Immature natural killer cell (primary cell): ENCODE measurements at regions not wholly inside any gene's neighbourhood (a gene's known extent, or its start where the extent isn't known, plus 50 kb on each side); places are given as distances from the start of the nearest gene placed in this dataset.

ENCODE experiments used
- DNase-seq, 3 donors: peaks; one replicate each; pipeline ENCODE4 v3.0.0; 2022; ENCODE audit warnings: mixed read lengths in 1 of 3
- H3K27ac Mint-ChIP-seq, 6 donors: one replicate each; pipeline ENCODE4 v1.8.0; 2020; ENCODE audit warnings: mixed read lengths in 6 of 6, mild to moderate bottlenecking in 5 of 6, inconsistent platforms in 4 of 6, moderate library complexity in 3 of 6
- H3K27me3 Mint-ChIP-seq, 3 donors: one replicate each; pipeline ENCODE4 v1.8.0; 2020 to 2021; ENCODE audit warnings: low read depth in 3 of 3, mild to moderate bottlenecking in 3 of 3, mixed read lengths in 3 of 3, moderate library complexity in 3 of 3, inconsistent platforms in 1 of 3
- H3K36me3 Mint-ChIP-seq, 3 donors: one replicate each; pipeline ENCODE4 v1.8.0; 2020; ENCODE audit warnings: mixed read lengths in 3 of 3, inconsistent platforms in 2 of 3, mild to moderate bottlenecking in 2 of 3
- H3K4me1 Mint-ChIP-seq, 2 donors: one replicate each; pipeline ENCODE4 v1.8.0; 2020; ENCODE audit warnings: inconsistent platforms in 2 of 2, mild to moderate bottlenecking in 2 of 2, mixed read lengths in 2 of 2, moderate library complexity in 1 of 2
- H3K4me3 Mint-ChIP-seq, 5 donors: one replicate each; pipeline ENCODE4 v1.8.0; 2020; ENCODE audit warnings: mild to moderate bottlenecking in 5 of 5, mixed read lengths in 5 of 5, inconsistent platforms in 3 of 5, moderate library complexity in 3 of 5
- H3K9me3 Mint-ChIP-seq, 6 donors: one replicate each; pipeline ENCODE4 v1.8.0; 2020; ENCODE audit warnings: mild to moderate bottlenecking in 6 of 6, mixed read lengths in 6 of 6, inconsistent platforms in 4 of 6, moderate library complexity in 3 of 6

DNA sequence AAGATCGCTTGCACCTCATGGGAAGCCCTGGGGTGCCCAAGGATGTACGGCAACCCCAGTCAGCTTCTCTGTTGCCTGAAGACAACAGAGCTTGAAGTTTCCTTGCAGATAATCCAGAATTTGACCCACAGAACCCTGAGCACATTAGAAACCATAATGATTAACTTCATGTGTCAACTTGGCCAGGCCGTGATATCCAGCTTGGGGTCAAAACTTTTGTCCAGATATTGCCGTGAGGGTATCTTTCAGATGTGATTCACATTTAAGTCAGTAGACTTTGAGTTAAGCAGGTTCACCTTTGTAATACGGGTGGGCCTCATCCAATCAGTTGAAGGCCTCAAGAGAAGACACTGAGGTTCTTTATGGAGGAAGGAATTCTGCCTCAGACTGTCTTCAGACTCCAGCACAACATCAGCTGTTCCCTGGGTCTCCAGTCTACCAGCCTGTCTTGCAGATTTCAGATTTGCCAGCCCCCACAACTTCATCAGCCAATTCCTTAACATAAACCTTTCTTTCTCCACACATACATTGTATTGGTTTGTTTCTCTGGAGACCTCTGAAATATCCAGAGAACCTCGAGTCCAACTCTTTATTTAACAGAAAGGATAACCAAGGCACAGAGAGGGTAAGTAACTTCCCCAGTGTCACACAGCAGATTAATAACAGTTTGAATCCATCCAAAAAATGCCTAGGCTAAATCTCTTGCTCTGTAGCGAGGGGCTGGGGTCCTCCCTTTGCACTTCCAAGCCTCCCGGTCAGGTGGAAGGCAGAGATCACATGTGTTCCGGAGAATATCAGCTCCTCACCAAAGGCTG lies 171.1 kb downstream of the SALL1 start:
- H3K9me3 Mint-ChIP-seq, result no peaks in the 10 kb centered on the region
- H3K27ac Mint-ChIP-seq, result no peak overlapping the region
- no peaks in the 10 kb centered on the region for H3K36me3 Mint-ChIP-seq
- H3K4me1 Mint-ChIP-seq, result no peaks in the 10 kb centered on the region
- H3K4me3 Mint-ChIP-seq, result no peak overlapping the region
- DNase-seq, result no peak
- H3K27me3 Mint-ChIP-seq, result peaks cover 0 to 6% (median 1%) of the 10 kb centered on the region in 3 donors

DNA sequence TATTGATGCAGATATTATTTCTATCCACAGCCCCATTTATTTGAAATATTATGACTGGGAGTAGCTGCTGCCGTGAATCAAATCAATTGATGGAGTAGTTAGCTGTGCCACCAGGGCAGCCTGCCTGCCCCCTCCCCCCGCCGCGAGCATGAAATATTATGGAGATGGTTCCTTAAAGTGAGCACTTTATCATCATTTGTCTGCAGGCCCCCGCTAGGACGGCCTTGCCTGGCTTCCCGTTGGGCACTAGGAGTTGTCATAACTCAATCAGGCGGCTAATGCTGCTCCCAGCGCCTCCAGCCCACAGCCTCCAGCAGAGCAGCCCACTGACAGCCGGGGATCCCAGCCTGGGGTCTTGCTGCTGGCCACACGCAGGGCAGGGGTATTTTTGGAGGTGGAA lies 173.9 kb downstream of the SALL1 start:
- H3K4me3 Mint-ChIP-seq, result no peak overlapping the region
- no peaks in the 10 kb centered on the region for H3K9me3 Mint-ChIP-seq
- H3K27ac Mint-ChIP-seq, result no peak overlapping the region

DNA sequence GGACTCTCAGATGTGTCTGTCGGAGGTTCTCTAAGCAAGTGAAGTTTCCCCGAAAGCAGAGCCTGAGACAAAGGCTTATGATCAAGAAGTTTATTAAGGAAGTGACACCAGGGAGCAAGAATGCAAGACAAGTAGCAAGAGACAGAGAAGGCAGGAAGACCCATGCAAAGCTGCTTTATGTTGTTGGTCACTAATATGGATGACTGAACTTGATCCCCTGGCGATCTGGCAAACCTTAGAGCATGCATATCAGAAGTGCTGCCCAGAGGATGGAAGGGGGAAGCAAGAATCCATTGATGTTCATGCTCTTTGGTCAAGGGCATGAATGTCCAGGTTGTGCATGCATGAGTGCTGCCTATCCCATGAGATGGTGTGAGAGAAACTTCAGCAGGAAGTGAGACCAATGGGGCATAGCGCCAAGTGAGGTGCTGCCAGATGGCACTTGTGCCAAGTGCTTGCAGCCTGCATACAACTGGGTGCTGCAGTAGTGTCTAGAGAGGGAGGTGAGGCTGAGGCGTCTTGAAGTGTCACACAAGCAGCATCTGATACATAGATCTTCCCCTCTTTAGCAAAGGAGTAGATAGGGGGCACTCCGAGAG lies 176.5 kb downstream of the SALL1 start:
- H3K36me3 Mint-ChIP-seq, result no peaks in the 10 kb centered on the region
- H3K27ac Mint-ChIP-seq, result no peak overlapping the region
- H3K4me3 Mint-ChIP-seq, result no peak overlapping the region
- peaks cover 1 to 7% (median 2%) of the 10 kb centered on the region in 3 donors for H3K27me3 Mint-ChIP-seq
- H3K9me3 Mint-ChIP-seq, result no peaks in the 10 kb centered on the region
- no peaks in the 10 kb centered on the region for H3K4me1 Mint-ChIP-seq
- no peak for DNase-seq

More for the DNA sequence above, 173.9 kb downstream of the SALL1 start:
- H3K27me3 Mint-ChIP-seq, result peaks cover 1 to 6% (median 2%) of the 10 kb centered on the region in 3 donors
- no peak for DNase-seq
- no peaks in the 10 kb centered on the region for H3K36me3 Mint-ChIP-seq
- no peaks in the 10 kb centered on the region for H3K4me1 Mint-ChIP-seq

DNA sequence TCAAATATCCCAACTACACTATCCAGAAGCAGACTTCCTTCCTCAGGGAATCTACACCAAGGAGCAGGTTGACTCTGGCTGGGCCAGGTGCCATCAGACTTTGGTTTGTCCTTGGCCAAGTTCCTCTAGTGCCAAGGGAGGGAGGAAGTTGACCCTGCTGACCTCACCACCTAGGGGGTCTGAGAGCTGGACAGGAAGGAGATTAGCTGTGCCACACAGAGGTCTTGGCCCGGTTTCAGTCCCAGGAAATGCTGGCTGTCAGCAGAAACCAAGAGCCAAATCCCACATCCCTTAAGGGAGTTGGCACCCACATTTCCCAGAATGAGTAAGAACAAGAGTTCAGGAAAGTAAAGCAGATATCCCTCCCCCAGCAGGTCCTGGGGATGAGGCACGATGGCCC lies 178.2 kb downstream of the SALL1 start:
- peaks cover 0 to 5% (median 2%) of the 10 kb centered on the region in 3 donors for H3K27me3 Mint-ChIP-seq
- no peaks in the 10 kb centered on the region for H3K36me3 Mint-ChIP-seq
- no peak overlapping the region for H3K4me3 Mint-ChIP-seq
- DNase-seq, result no peak
- no peaks in the 10 kb centered on the region for H3K4me1 Mint-ChIP-seq
- no peaks in the 10 kb centered on the region for H3K9me3 Mint-ChIP-seq
- H3K27ac Mint-ChIP-seq, result no peak overlapping the region

DNA sequence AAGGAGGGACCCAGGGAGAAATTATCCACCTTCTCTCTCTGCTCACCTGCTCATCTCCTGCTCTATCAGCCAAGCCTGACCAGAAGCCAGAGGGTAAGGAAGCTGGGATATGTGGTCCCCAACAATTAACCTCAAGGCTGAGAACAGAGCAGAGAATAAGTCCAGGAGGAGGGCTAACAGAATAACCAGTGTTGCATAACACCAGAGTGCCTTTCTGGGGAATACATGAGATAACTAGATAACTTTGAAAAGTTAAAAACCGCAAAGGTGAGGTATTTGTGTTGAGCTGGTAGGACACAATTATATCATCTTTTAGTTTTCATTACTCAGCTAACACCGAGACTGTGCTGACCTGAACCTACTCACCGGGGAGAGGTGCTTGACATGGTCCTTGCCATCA lies 180.8 kb downstream of the SALL1 start:
- no peak for DNase-seq
- H3K36me3 Mint-ChIP-seq, result no peaks in the 10 kb centered on the region
- no peaks in the 10 kb centered on the region for H3K9me3 Mint-ChIP-seq
- H3K4me1 Mint-ChIP-seq, result no peaks in the 10 kb centered on the region
- no peak overlapping the region for H3K27ac Mint-ChIP-seq
- no peak overlapping the region for H3K4me3 Mint-ChIP-seq
- H3K27me3 Mint-ChIP-seq, result peaks cover 0 to 8% (median 5%) of the 10 kb centered on the region in 3 donors

DNA sequence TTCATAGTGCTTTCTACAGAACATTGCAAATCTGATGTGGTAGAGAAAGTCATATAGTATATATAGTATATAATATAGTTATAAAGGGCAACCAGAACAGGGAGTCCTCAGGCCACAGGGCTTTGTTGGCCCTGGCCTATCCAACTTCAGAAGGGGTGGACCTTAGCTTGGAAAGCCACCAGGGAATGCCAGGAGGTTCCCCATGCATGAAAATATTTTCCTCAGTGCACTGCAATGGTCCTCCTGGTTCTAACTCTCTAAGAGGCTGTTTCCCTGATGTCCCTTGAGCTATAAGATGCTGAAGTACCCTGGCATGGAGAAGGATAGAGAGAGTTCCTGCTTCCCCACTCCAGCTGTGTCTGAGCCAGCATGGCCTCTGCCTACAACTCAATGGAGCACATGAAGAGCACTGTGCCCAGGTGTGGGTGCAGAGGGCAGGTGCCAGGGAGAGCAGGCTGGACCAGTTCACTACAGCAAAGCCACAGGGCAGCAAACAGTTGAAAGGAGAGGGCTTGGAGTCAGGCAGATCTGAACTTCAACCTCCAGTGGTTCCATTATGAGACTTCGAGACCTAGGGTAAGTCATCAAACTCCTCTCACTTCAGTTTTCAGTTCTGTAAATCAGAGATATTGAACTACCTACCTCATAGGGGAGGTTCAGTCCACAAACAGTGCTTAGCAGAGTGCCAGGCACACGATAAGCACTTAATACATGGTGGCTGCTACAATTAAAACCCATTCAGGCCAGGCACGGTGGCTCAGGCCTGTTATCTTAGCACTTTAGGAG lies 183.1 kb downstream of the SALL1 start:
- Mint-ChIP-seq H3K27ac (no peak overlapping the region), H3K4me1 (no peaks in the 10 kb centered on the region)
- DNase-seq, result no peak

DNA sequence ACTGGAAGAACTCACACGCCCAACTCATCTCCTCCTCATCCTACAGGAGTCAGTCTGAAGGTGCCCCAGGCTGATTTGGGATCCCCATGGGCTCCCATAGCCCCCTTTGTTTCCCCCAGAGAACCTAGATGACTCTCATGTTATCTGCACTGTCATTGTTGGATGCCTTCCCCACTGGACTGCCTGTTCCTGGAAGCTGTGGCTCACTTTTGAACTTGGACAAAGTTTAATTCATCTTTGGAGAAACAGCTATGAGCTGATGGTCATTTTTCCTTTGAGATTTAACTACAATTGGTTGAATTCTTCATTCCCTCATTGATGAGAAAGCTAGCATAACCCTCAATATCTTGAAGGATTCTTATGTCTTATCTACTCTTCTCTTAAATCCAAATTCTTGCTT lies 186.6 kb downstream of the SALL1 start:
- DNase-seq, result no peak
- H3K27ac Mint-ChIP-seq, result no peak overlapping the region
- H3K36me3 Mint-ChIP-seq, result no peaks in the 10 kb centered on the region
- no peaks in the 10 kb centered on the region for H3K9me3 Mint-ChIP-seq
- H3K27me3 Mint-ChIP-seq, result peaks cover 0 to 12% (median 3%) of the 10 kb centered on the region in 3 donors
- H3K4me1 Mint-ChIP-seq, result no peaks in the 10 kb centered on the region
- H3K4me3 Mint-ChIP-seq, result no peak overlapping the region

More for the DNA sequence above, 183.1 kb downstream of the SALL1 start:
- H3K9me3 Mint-ChIP-seq, result no peaks in the 10 kb centered on the region
- H3K4me3 Mint-ChIP-seq, result no peak overlapping the region
- H3K36me3 Mint-ChIP-seq, result no peaks in the 10 kb centered on the region
- peaks cover 0 to 8% (median 5%) of the 10 kb centered on the region in 3 donors for H3K27me3 Mint-ChIP-seq

DNA sequence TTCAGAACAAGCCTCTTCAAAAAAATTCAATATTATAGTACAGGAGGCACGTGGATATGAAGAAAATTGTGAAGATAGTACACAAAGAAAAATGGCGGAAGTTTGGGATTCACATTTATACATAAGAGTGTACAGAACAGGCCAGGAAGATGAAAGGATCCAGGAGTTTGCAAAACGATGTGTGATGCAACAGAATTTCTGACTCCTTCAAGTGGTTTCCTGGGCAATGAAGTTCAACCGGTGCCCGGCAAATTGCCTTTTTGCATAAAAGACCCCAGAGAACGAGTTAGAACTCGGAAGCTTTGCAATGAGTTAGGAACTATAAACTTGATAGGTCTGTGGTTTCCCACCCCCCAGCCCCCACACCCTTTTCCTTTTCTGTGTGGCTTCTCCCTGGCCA lies 189.1 kb downstream of the SALL1 start:
- Mint-ChIP-seq H3K27me3 (peaks cover 3 to 12% (median 3%) of the 10 kb centered on the region in 3 donors), H3K4me3 (no peak overlapping the region), H3K4me1 (no peaks in the 10 kb centered on the region), H3K9me3 (peaks cover 0 to 2% (median 0%) of the 10 kb centered on the region in 6 donors), H3K36me3 (no peaks in the 10 kb centered on the region), H3K27ac (no peak overlapping the region)
- DNase-seq, result no peak

DNA sequence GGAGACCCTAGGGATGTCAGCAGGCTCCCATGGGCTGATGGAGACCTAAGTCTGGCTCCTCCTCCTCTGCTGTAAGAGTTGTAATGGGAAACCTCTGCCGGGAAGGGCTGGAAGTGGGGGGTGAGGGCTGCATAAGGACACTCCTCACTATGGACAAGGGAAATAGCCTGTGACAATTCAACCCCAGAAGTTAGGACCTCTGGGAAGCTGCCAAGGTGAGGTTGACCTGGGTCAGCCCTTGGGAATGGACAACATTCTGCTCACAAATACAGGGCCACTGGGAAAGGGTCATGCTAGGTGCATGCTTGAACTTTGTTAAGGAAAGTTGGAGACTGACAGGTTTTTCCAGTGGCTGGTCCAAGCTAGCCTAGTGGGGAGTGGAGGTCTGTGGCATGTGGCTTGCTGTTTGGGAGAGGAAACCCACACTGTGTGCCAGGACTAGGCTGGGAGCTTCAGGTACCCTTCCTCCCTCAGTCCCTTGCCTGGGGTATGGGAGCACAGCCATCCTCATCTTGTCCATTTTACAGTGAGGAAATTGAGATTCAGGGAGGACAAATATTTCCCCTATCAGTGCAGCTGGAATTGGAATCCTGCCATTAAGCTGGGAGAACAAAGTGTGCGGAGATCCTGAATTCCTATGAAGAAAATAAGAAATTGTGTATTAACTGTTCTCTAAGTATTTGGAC lies 190.4 kb downstream of the SALL1 start:
- peaks cover 3 to 9% (median 3%) of the 10 kb centered on the region in 3 donors for H3K27me3 Mint-ChIP-seq
- H3K4me3 Mint-ChIP-seq, result no peak overlapping the region
- H3K9me3 Mint-ChIP-seq, result peaks cover 0 to 2% (median 0%) of the 10 kb centered on the region in 6 donors
- H3K36me3 Mint-ChIP-seq, result no peaks in the 10 kb centered on the region
- no peak for DNase-seq
- H3K4me1 Mint-ChIP-seq, result no peaks in the 10 kb centered on the region
- no peak overlapping the region for H3K27ac Mint-ChIP-seq

DNA sequence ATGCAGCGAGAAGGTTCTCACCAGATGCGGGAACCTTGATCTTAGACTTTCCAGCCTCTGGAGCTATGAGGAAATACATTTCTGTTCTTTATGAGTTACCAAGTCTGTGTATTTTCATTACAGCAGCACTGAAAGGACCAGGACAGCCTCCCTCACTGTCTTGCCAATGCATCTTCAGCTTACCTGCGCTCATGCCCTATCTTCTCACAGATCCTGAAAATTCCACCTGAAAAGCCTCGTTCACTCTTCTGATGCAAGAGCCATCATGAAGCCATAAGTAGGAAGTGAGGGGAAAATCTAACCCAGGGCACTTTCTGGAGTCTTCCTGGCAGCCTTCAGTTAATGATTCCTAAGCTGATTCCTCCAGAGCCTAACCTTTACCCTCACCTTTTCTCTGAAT lies 194.0 kb downstream of the SALL1 start:
- no peaks in the 10 kb centered on the region for H3K36me3 Mint-ChIP-seq
- H3K4me1 Mint-ChIP-seq, result no peaks in the 10 kb centered on the region
- DNase-seq, result no peak
- peaks cover 3 to 9% (median 8%) of the 10 kb centered on the region in 3 donors for H3K27me3 Mint-ChIP-seq
- no peak overlapping the region for H3K27ac Mint-ChIP-seq
- no peak overlapping the region for H3K4me3 Mint-ChIP-seq
- peaks cover 0 to 2% (median 0%) of the 10 kb centered on the region in 6 donors for H3K9me3 Mint-ChIP-seq

DNA sequence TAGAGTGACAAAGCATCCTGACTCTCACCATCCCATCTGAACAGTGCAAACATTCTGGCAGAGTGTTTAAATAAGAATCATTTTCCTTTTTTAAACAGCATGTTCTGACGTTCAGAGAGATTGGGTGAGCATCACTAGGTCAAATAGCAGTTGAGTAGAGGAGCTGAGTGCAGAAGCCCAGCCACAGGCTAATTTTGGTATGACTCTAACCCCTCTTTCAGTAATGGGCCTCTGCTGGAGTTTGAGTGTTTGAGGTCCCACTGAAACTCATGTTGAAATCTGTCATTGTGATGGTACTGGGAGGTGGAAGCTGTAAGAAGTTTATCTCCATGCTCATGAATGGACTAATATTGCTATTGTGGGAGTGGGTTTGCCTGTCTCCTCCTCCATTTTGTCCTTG lies 194.4 kb downstream of the SALL1 start:
- no peak for DNase-seq
- Mint-ChIP-seq H3K27ac (no peak overlapping the region), H3K4me1 (no peaks in the 10 kb centered on the region), H3K9me3 (peaks cover 0 to 2% (median 0%) of the 10 kb centered on the region in 6 donors), H3K27me3 (peaks cover 3 to 9% (median 8%) of the 10 kb centered on the region in 3 donors), H3K36me3 (no peaks in the 10 kb centered on the region), H3K4me3 (no peak overlapping the region)

DNA sequence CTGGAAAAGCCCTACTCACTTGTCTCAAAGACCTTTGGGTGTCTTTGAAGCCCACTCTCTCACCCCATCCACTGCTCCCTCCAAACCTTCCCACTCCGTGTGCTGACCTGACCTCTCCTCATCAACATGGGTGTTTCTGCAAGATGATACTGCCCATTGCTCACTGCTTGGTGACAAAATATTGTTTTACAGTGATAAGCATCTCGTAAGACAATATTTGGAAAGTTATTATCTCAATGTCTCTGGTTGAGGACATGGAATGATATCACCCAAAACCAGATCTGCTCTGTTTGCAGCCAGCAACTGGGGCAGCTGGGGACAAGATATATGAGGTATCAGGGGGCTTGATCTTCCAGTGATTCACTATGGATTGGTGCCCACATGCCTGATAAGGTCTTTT lies 195.8 kb downstream of the SALL1 start:
- no peak for DNase-seq
- Mint-ChIP-seq H3K4me1 (no peaks in the 10 kb centered on the region), H3K27ac (no peak overlapping the region), H3K36me3 (no peaks in the 10 kb centered on the region), H3K9me3 (peaks cover 0 to 2% (median 0%) of the 10 kb centered on the region in 6 donors), H3K4me3 (no peak overlapping the region), H3K27me3 (peaks cover 0 to 8% (median 5%) of the 10 kb centered on the region in 3 donors)

DNA sequence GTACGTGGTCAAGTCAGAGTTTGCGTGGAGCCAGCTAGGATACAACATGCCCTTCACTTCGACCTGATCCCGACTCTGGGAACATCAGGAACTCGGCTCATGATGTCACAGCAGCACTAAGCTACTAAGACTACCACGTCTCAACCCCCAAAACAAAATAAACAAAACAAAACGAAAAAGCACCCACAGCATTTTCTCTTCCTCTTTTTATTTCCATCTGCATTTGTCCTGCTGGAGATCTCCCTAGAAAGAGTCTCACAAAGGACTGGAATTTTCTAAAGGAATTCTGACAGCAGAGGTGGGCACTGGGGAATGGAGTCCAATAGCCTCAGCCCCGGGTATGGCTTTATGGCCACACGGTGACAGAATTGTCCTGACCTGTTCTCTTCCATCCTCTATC lies 196.6 kb downstream of the SALL1 start:
- peaks cover 0 to 2% (median 0%) of the 10 kb centered on the region in 6 donors for H3K9me3 Mint-ChIP-seq
- no peak overlapping the region for H3K4me3 Mint-ChIP-seq
- H3K4me1 Mint-ChIP-seq, result no peaks in the 10 kb centered on the region
- DNase-seq, result no peak
- H3K36me3 Mint-ChIP-seq, result no peaks in the 10 kb centered on the region
- peaks cover 0 to 8% (median 5%) of the 10 kb centered on the region in 3 donors for H3K27me3 Mint-ChIP-seq
- no peak overlapping the region for H3K27ac Mint-ChIP-seq
